ENCODE measurements at regions not wholly inside any gene's neighbourhood (a gene's known extent, or its start where the extent isn't known, plus 50 kb on each side); places are given as distances from the start of the nearest gene placed in this dataset.

- TF ChIP-seq POLR2A (IDR thresholded peaks at IDR 0.05; ENCODE audit: low read length), result no peak
- no peak for TF ChIP-seq GATA1 (IDR thresholded peaks at IDR 0.05; ENCODE audit: low read depth, low read length)
Observed at GRCh38 chr2:47237375-47238334, 61.3 kb upstream of the CALM2 start.
